GM23248 (cell line): ENCODE measurements at regions not wholly inside any gene's neighbourhood (a gene's known extent, or its start where the extent isn't known, plus 50 kb on each side); places are given as distances from the start of the nearest gene placed in this dataset.

Experiments used
- DNase-seq: peaks from one replicate; pipeline ENCODE4 v3.0.0-alpha.2; 2015
- H2AFZ ChIP-seq: fragments of 200-600 bp; sonication (generic); 2 replicates; pipeline ENCODE4 v1.6.1; 2016; ENCODE audit warnings: antibody characterized with exemption
- H3F3A ChIP-seq: fragments of 200-600 bp; sonication (generic); 2 replicates; pipeline ENCODE4 v1.6.1; 2016; ENCODE audit warnings: mild to moderate bottlenecking, antibody characterized with exemption, mixed run types; ENCODE audit not compliant: insufficient read depth
- H3K27ac ChIP-seq: fragments of 200-600 bp; sonication (generic); 2 replicates; pipeline ENCODE4 v1.5.1; 2016; ENCODE audit warnings: mild to moderate bottlenecking
- H3K27me3 ChIP-seq: fragments of 200-600 bp; sonication (generic); replicated peaks from 2 replicates; pipeline ENCODE4 v1.6.1; 2016; ENCODE audit warnings: mild to moderate bottlenecking; ENCODE audit not compliant: insufficient read depth
- H3K36me3 ChIP-seq: fragments of 200-600 bp; sonication (generic); 2 replicates; pipeline ENCODE4 v1.6.1; 2016; ENCODE audit warnings: low read depth, mild to moderate bottlenecking
- H3K4me1 ChIP-seq: fragments of 200-600 bp; sonication (generic); 2 replicates; pipeline ENCODE4 v1.6.1; 2016; ENCODE audit warnings: mild to moderate bottlenecking; ENCODE audit not compliant: insufficient read depth
- H3K4me2 ChIP-seq: fragments of 200-600 bp; sonication (generic); one replicate; pipeline ENCODE4 v1.6.1; 2016; ENCODE audit warnings: mild to moderate bottlenecking; ENCODE audit not compliant: unreplicated experiment
- H3K4me3 ChIP-seq: fragments of 200-600 bp; sonication (generic); 2 replicates; pipeline ENCODE4 v1.5.1; 2016; ENCODE audit warnings: mild to moderate bottlenecking
- H3K79me2 ChIP-seq: fragments of 200-600 bp; sonication (generic); 2 replicates; pipeline ENCODE4 v1.6.1; 2016; ENCODE audit warnings: mild to moderate bottlenecking; ENCODE audit not compliant: insufficient read depth
- H3K9ac ChIP-seq: fragments of 200-600 bp; sonication (generic); 2 replicates; pipeline ENCODE4 v1.6.1; 2016; ENCODE audit warnings: mild to moderate bottlenecking
- H3K9me2 ChIP-seq: fragments of 200-600 bp; sonication (generic); 2 replicates; pipeline ENCODE4 v1.6.1; 2016; ENCODE audit warnings: mixed run types, mild to moderate bottlenecking, moderate library complexity; ENCODE audit not compliant: insufficient read depth
- H3K9me3 ChIP-seq: fragments of 200-600 bp; sonication (generic); one replicate; pipeline ENCODE4 v1.6.1; 2017; ENCODE audit warnings: low read depth
- H4K20me1 ChIP-seq: fragments of 200-600 bp; sonication (generic); 2 replicates; pipeline ENCODE4 v1.6.0; 2016; ENCODE audit not compliant: insufficient read depth
- EZH2 ChIP-seq: fragments of 200-600 bp; sonication (generic); IDR thresholded peaks from 2 replicates; pipeline ENCODE4 v1.6.1; 2018; ENCODE audit warnings: antibody characterized with exemption, mild to moderate bottlenecking; ENCODE audit not compliant: insufficient read depth, poor library complexity, severe bottlenecking
- EZH2phosphoT487 ChIP-seq: fragments of 200-600 bp; sonication (generic); IDR thresholded peaks from 2 replicates; pipeline ENCODE4 v1.6.1; 2018; ENCODE audit warnings: antibody characterized with exemption, moderate library complexity, mild to moderate bottlenecking, low read depth; ENCODE audit not compliant: insufficient read depth
- WGBS, 2 experiments: methylation state at CpG; one replicate each; pipeline ENCODE4 v1.1.6; 2015 to 2017; ENCODE audit warnings: low lambda C conversion rate in 2 of 2, low coverage in 1 of 2; ENCODE audit errors: missing lambda C conversion rate in 2 of 2; 5-methylcytosine and 5-hydroxymethylcytosine counted together
- in situ Hi-C: fragments of 300-500 bp; cut with MboI; formaldehyde crosslinking; loops from 2 replicates; pipeline ENCODE4 v1.15.0; 2020

DNA sequence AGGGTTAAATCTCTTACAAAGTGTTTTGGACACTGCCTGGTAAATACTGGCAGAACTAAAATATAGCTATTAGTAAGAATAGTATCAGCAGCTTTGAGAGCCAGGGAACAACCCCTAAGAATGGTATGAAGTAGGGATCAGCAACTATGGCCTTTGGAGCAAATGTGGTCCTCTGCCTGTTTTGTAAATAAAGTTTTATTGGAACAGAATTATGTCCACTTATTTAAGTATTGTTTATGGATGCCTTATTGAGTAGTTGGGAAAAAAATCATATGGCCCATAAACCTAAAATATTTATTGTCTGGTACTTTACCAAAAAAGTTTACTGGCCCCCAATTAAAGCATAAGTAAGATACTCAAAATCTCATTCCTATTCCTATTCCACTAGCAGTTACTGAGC, 182.2 kb downstream of the PALM2AKAP2 start:
- DNase-seq = no peak
- H3K27ac ChIP-seq = no peak overlapping the region
- H3K4me2 ChIP-seq = no peak overlapping the region
- H3K79me2 ChIP-seq = no peaks in the 10 kb centered on the region
- H3K4me1 ChIP-seq = no peaks in the 10 kb centered on the region
- no peak overlapping the region for H3K4me3 ChIP-seq
- no peaks in the 10 kb centered on the region for H3F3A ChIP-seq
- H3K9me3 ChIP-seq = no peaks in the 10 kb centered on the region
- H3K9me2 ChIP-seq = no peaks in the 10 kb centered on the region
- H4K20me1 ChIP-seq = no peaks in the 10 kb centered on the region
- H3K27me3 ChIP-seq = no peaks in the 10 kb centered on the region
- TF ChIP-seq EZH2 = no peak
- no peak for TF ChIP-seq EZH2phosphoT487
- no peak overlapping the region for H3K9ac ChIP-seq
- H2AFZ ChIP-seq = no peak overlapping the region
- no peaks in the 10 kb centered on the region for H3K36me3 ChIP-seq
- in situ Hi-C loops = loop anchor here (10.0 kb wide), 1 partner anchor 57 kb away; no protein-coding TSS in a partner anchor

DNA sequence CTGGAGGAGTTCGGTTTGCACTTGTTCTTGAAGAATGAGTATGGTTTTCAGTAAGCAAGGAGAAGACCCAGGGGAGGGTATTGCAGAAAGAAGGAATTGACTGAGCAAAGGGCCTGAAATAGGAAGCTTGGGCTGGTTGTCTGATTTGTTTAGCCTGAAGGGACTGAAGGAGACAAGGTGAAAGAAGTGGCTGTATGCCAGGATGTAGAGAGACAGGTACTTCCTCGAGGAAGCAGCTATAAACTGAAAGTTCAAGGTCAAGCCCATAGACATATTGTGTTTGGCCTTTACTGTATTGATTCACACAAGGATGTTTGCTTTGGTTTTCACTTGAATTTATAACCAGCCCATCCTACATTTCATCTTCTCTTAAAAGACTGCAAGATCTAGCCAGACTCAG, 183.1 kb downstream of the PALM2AKAP2 start:
- WGBS, 2 experiments = 93 to 100% methylated on average over 2 of the region's 2 CpGs
- Histone ChIP-seq H3K9me2 (no peaks in the 10 kb centered on the region), H3K27me3 (no peaks in the 10 kb centered on the region), H3K4me2 (no peak overlapping the region), H3F3A (no peaks in the 10 kb centered on the region), H2AFZ (no peak overlapping the region), H3K36me3 (no peaks in the 10 kb centered on the region), H3K9me3 (no peaks in the 10 kb centered on the region), H4K20me1 (no peaks in the 10 kb centered on the region), H3K27ac (no peak overlapping the region), H3K79me2 (no peaks in the 10 kb centered on the region), H3K4me3 (no peak overlapping the region), H3K4me1 (no peaks in the 10 kb centered on the region), H3K9ac (no peak overlapping the region)
- TF ChIP-seq EZH2phosphoT487 = no peak
- TF ChIP-seq EZH2 = no peak
- in situ Hi-C loops = loop anchor here (10.0 kb wide), 1 partner anchor 58 kb away; no protein-coding TSS in a partner anchor
- no peak for DNase-seq

DNA sequence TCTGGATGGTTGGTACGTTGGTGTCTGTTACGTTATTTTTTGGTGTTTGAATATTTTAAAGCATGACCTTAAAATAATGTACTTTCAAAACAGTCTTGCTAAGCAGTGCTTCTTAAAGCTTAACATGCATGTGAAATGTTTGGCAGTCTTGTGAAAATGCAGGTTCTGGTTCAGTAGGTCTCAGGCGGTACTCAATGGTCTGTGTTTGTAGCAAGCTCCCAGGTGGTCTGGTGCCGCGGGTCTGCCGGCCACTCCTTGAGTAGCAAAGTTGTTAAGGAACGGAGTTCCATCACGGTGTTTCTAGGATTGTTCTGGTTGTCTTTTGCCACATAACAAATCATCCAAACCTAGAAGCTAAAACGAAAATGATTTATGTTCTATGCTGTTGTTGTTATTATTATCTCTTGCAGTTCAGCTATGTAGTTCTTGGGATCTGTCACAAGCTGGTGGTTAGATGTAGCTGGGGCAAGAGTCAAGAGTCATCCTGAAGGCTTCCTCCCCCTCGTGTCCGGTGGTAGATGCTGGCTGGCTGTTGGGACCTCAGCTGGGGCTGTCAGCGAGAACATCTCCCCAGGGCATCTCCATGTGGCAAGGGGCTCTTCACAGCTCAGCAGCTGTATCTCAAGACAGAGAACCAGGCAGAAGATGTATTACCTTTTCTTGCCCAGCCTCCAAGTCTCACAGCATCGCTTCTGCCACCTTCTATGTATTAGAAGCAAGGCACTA, 186.8 kb downstream of the PALM2AKAP2 start:
- Histone ChIP-seq H3K79me2 (no peaks in the 10 kb centered on the region), H3K27me3 (no peaks in the 10 kb centered on the region), H3K4me3 (no peak overlapping the region), H3K9me3 (no peaks in the 10 kb centered on the region), H3K4me2 (no peak overlapping the region), H2AFZ (no peak overlapping the region), H3K4me1 (no peaks in the 10 kb centered on the region), H3F3A (no peaks in the 10 kb centered on the region), H4K20me1 (no peaks in the 10 kb centered on the region), H3K9ac (no peak overlapping the region), H3K36me3 (no peaks in the 10 kb centered on the region), H3K9me2 (no peaks in the 10 kb centered on the region), H3K27ac (no peak overlapping the region)
- TF ChIP-seq EZH2phosphoT487 = no peak
- no peak for TF ChIP-seq EZH2
- 95 to 96% methylated on average over 13 of the region's 13 CpGs for WGBS, 2 experiments
- no peak for DNase-seq
- in situ Hi-C loops = loop anchor here (10.0 kb wide), 1 partner anchor 62 kb away; no protein-coding TSS in a partner anchor

DNA sequence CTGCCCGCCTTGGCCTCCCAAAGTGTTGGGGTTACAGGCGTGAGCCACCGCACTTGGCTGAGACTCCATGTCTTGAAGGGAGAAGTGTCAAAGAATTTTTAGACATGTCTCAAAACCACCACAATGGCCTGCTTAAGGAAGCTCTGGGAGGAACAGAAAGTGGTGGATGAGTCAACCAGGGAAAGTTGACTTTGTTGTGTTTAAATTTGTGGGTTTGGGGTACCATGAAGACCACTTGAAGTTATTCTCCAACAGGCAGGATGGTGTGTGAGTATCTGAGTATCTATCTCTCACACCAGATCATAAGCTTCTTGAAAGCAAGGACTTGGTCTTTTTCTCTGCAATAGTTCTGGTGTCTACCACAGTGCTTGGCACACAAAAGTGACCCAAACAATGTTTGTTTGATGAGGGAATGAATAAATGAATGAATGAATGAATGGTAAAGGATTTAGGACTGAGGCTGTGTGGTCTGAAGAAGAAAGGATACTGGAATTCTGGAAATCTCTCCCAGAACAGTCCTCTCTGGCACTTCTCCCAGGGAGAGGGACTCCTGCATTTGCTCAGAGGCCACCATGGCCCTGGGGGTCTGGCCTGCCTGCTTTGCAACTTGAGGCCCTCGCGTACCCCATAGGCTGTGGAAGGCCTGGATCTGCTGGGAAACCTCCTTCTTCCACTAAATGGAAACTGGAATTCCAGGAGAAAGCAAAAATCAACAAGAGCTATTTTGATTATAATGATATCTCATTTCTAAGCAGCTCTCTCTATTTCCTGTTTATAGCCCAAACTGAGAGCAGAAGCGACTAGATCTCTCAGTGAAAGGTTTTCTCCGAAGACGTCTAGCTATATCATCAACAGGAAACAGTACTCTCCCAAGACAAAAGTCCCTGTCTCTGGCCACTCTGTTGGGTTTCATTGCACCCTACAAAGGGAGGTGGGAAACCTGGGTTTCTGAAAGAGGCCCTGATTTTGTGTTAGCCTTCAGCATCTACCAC, 187.9 kb downstream of the PALM2AKAP2 start:
- H3K9me3 ChIP-seq = no peaks in the 10 kb centered on the region

More for the DNA sequence above, 187.9 kb downstream of the PALM2AKAP2 start:
- in situ Hi-C loops = loop anchor here (10.0 kb wide), 1 partner anchor 63 kb away; no protein-coding TSS in a partner anchor
- no peaks in the 10 kb centered on the region for H3K79me2 ChIP-seq
- no peaks in the 10 kb centered on the region for H3K27me3 ChIP-seq
- no peak overlapping the region for H3K9ac ChIP-seq
- no peak overlapping the region for H3K27ac ChIP-seq
- no peaks in the 10 kb centered on the region for H3F3A ChIP-seq
- no peaks in the 10 kb centered on the region for H3K36me3 ChIP-seq
- H4K20me1 ChIP-seq = no peaks in the 10 kb centered on the region
- H3K4me3 ChIP-seq = no peak overlapping the region
- no peak overlapping the region for H2AFZ ChIP-seq
- 93 to 94% methylated on average over 8 of the region's 8 CpGs for WGBS, 2 experiments
- H3K4me2 ChIP-seq = no peak overlapping the region
- no peaks in the 10 kb centered on the region for H3K9me2 ChIP-seq
- DNase-seq = no peak
- TF ChIP-seq EZH2phosphoT487 (no peak), EZH2 (no peak)
- no peaks in the 10 kb centered on the region for H3K4me1 ChIP-seq
